T-helper 17 cell (primary cell): ENCODE measurements at regions not wholly inside any gene's neighbourhood (a gene's known extent, or its start where the extent isn't known, plus 50 kb on each side); places are given as distances from the start of the nearest gene placed in this dataset.
"Not testable (repeated sequence)": the region's sequence is repeated elsewhere in the genome, so short reads cannot be mapped to it uniquely, and the experiment has no call there.

ENCODE experiments used
- ATAC-seq: fragments of 150-1000 bp; cut with Tn5 transposase; 2 replicates; pipeline ENCODE4 v1.10.0; 2021; ENCODE audit warnings: mild to moderate bottlenecking, moderate library complexity
- DNase-seq, 3 donors: peaks; one replicate each; pipeline versions ENCODE4 v3.0.0 to v3.0.0-alpha.2; 2020 to 2021
- H3K9me3 ChIP-seq: one replicate; pipeline ENCODE4 v1.7.0; 2013; ENCODE audit warnings: low read length, mild to moderate bottlenecking; ENCODE audit not compliant: control insufficient read depth, poor library complexity, severe bottlenecking
- H3K27ac Mint-ChIP-seq: one replicate; pipeline ENCODE4 v1.8.0; 2022; ENCODE audit warnings: mild to moderate bottlenecking, moderate library complexity, mixed read lengths
- H3K27me3 Mint-ChIP-seq: one replicate; pipeline ENCODE4 v1.8.0; 2022; ENCODE audit warnings: mixed read lengths
- H3K36me3 Mint-ChIP-seq: one replicate; pipeline ENCODE4 v1.8.0; 2022; ENCODE audit warnings: low read depth, mixed read lengths
- H3K4me1 Mint-ChIP-seq: one replicate; pipeline ENCODE4 v1.8.0; 2022; ENCODE audit warnings: mild to moderate bottlenecking, mixed read lengths
- H3K4me3 Mint-ChIP-seq: one replicate; pipeline ENCODE4 v1.8.0; 2022; ENCODE audit warnings: mild to moderate bottlenecking, moderate library complexity, mixed read lengths

- no peaks in the 10 kb centered on the region for H3K27me3 Mint-ChIP-seq
- ATAC-seq (no peak), DNase-seq (no peak)
- H3K4me3 Mint-ChIP-seq = no peak overlapping the region
- no peaks in the 10 kb centered on the region for H3K36me3 Mint-ChIP-seq
- no peaks in the 10 kb centered on the region for H3K4me1 Mint-ChIP-seq
- H3K9me3 ChIP-seq = peaks cover 2% of the 10 kb centered on the region
- no peak overlapping the region for H3K27ac Mint-ChIP-seq
Measured at GRCh38 chr6:112501705-112502104, 154.6 kb downstream of the RFPL4B start.

GRCh38 chr6:112502351-112503090, 155.4 kb downstream of the RFPL4B start:
- Mint-ChIP-seq H3K4me3 (no peak overlapping the region), H3K27me3 (no peaks in the 10 kb centered on the region), H3K27ac (no peak overlapping the region), H3K4me1 (no peaks in the 10 kb centered on the region), H3K36me3 (no peaks in the 10 kb centered on the region)
- peaks cover 2% of the 10 kb centered on the region for H3K9me3 ChIP-seq
- DNase-seq (no peak), ATAC-seq (no peak)

GRCh38 chr6:112503091-112503596, 156.0 kb downstream of the RFPL4B start:
- Mint-ChIP-seq H3K4me3 (no peak overlapping the region), H3K27ac (no peak overlapping the region), H3K36me3 (no peaks in the 10 kb centered on the region), H3K4me1 (no peaks in the 10 kb centered on the region), H3K27me3 (no peaks in the 10 kb centered on the region)
- ATAC-seq = no peak
- peaks cover 2% of the 10 kb centered on the region for H3K9me3 ChIP-seq
- DNase-seq = no peak

- Mint-ChIP-seq H3K4me1 (no peaks in the 10 kb centered on the region), H3K36me3 (no peaks in the 10 kb centered on the region)
- peaks cover 2% of the 10 kb centered on the region for H3K9me3 ChIP-seq
Measured at GRCh38 chr6:112504621-112505020, 157.5 kb downstream of the RFPL4B start.

GRCh38 chr6:112511441-112511840, 164.3 kb downstream of the RFPL4B start:
- no peaks in the 10 kb centered on the region for H3K9me3 ChIP-seq
- no peak overlapping the region for H3K4me3 Mint-ChIP-seq
- no peaks in the 10 kb centered on the region for H3K4me1 Mint-ChIP-seq
- no peaks in the 10 kb centered on the region for H3K36me3 Mint-ChIP-seq
- DNase-seq = no peak
- H3K27me3 Mint-ChIP-seq = no peaks in the 10 kb centered on the region
- H3K27ac Mint-ChIP-seq = no peak overlapping the region
- ATAC-seq = no peak

More at GRCh38 chr6:112504621-112505020, 157.5 kb downstream of the RFPL4B start:
- no peak for DNase-seq
- ATAC-seq = no peak
- Mint-ChIP-seq H3K27ac (no peak overlapping the region), H3K27me3 (no peaks in the 10 kb centered on the region), H3K4me3 (no peak overlapping the region)

GRCh38 chr6:112513175-112513574, 166.0 kb downstream of the RFPL4B start:
- ATAC-seq (no peak), DNase-seq (no peak)
- H3K9me3 ChIP-seq = no peaks in the 10 kb centered on the region
- Mint-ChIP-seq H3K4me3 (no peak overlapping the region), H3K27ac (no peak overlapping the region), H3K27me3 (no peaks in the 10 kb centered on the region), H3K4me1 (no peaks in the 10 kb centered on the region), H3K36me3 (no peaks in the 10 kb centered on the region)

GRCh38 chr6:112522587-112522986, 175.5 kb downstream of the RFPL4B start:
- Mint-ChIP-seq H3K27me3 (no peaks in the 10 kb centered on the region), H3K4me1 (no peaks in the 10 kb centered on the region), H3K36me3 (no peaks in the 10 kb centered on the region), H3K4me3 (no peak overlapping the region), H3K27ac (no peak overlapping the region)
- no peaks in the 10 kb centered on the region for H3K9me3 ChIP-seq
- DNase-seq (no peak), ATAC-seq (no peak)

- DNase-seq (no peak), ATAC-seq (no peak)
- no peaks in the 10 kb centered on the region for H3K27me3 Mint-ChIP-seq
- no peaks in the 10 kb centered on the region for H3K9me3 ChIP-seq
- no peak overlapping the region for H3K4me3 Mint-ChIP-seq
- no peaks in the 10 kb centered on the region for H3K36me3 Mint-ChIP-seq
- no peaks in the 10 kb centered on the region for H3K4me1 Mint-ChIP-seq
- no peak overlapping the region for H3K27ac Mint-ChIP-seq
Measured at GRCh38 chr6:112524071-112524470, 176.9 kb downstream of the RFPL4B start.

- H3K4me1 Mint-ChIP-seq = no peaks in the 10 kb centered on the region
- ATAC-seq = no peak
- no peak overlapping the region for H3K27ac Mint-ChIP-seq
- no peak for DNase-seq
- H3K9me3 ChIP-seq = no peaks in the 10 kb centered on the region
- no peaks in the 10 kb centered on the region for H3K27me3 Mint-ChIP-seq
- H3K4me3 Mint-ChIP-seq = no peak overlapping the region
- no peaks in the 10 kb centered on the region for H3K36me3 Mint-ChIP-seq
Measured at GRCh38 chr6:112525749-112526148, 178.6 kb downstream of the RFPL4B start.

- no peaks in the 10 kb centered on the region for H3K27me3 Mint-ChIP-seq
- ATAC-seq (no peak), DNase-seq (no peak)
- no peak overlapping the region for H3K4me3 Mint-ChIP-seq
- H3K9me3 ChIP-seq = no peaks in the 10 kb centered on the region
- H3K4me1 Mint-ChIP-seq = no peaks in the 10 kb centered on the region
- H3K36me3 Mint-ChIP-seq = no peaks in the 10 kb centered on the region
- no peak overlapping the region for H3K27ac Mint-ChIP-seq
Measured at GRCh38 chr6:112526594-112526993, 179.5 kb downstream of the RFPL4B start.

GRCh38 chr6:112528306-112528705, 181.2 kb downstream of the RFPL4B start:
- not testable (repeated sequence) for ATAC-seq, H3K4me1 Mint-ChIP-seq, H3K36me3 Mint-ChIP-seq, H3K27me3 Mint-ChIP-seq, H3K9me3 ChIP-seq, DNase-seq, H3K27ac Mint-ChIP-seq, H3K4me3 Mint-ChIP-seq

GRCh38 chr6:112535816-112536215, 188.7 kb downstream of the RFPL4B start:
- Mint-ChIP-seq H3K4me1 (no peaks in the 10 kb centered on the region), H3K36me3 (no peaks in the 10 kb centered on the region), H3K4me3 (no peak overlapping the region), H3K27ac (no peak overlapping the region), H3K27me3 (no peaks in the 10 kb centered on the region)
- no peaks in the 10 kb centered on the region for H3K9me3 ChIP-seq
- DNase-seq = no peak
- no peak for ATAC-seq

- no peaks in the 10 kb centered on the region for H3K36me3 Mint-ChIP-seq
- H3K9me3 ChIP-seq = no peaks in the 10 kb centered on the region
- H3K4me1 Mint-ChIP-seq = no peaks in the 10 kb centered on the region
- H3K27me3 Mint-ChIP-seq = no peaks in the 10 kb centered on the region
- DNase-seq = no peak
- no peak overlapping the region for H3K4me3 Mint-ChIP-seq
- no peak for ATAC-seq
- no peak overlapping the region for H3K27ac Mint-ChIP-seq
Measured at GRCh38 chr6:112539355-112539754, 192.2 kb downstream of the RFPL4B start.

GRCh38 chr6:112541847-112542246, 194.7 kb downstream of the RFPL4B start:
- H3K27me3 Mint-ChIP-seq = not testable (repeated sequence)

More at GRCh38 chr6:112541847-112542246, 194.7 kb downstream of the RFPL4B start:
- DNase-seq, ATAC-seq, H3K9me3 ChIP-seq, H3K4me1 Mint-ChIP-seq, H3K27ac Mint-ChIP-seq, H3K4me3 Mint-ChIP-seq, H3K36me3 Mint-ChIP-seq: not testable (repeated sequence)
